HepG2 (cell line): ENCODE measurements at regions not wholly inside any gene's neighbourhood (a gene's known extent, or its start where the extent isn't known, plus 50 kb on each side); places are given as distances from the start of the nearest gene placed in this dataset.

Experiments
- ATAC-seq: fragments of 200-7000 bp; cut with Tn5 transposase; 3 replicates; pipeline ENCODE4 v1.9.1; 2020; ENCODE audit warnings: mild to moderate bottlenecking, moderate library complexity
- BruUV-seq: library from RNA; stranded (reverse); fragments of 400-500 nt; replicated peaks from 2 replicates; lab custom pipeline; 2021; lab: Mats Ljungman, UMichigan
- CTCF ChIA-PET: fragments of 300-600 bp; formaldehyde crosslinking; extraction: SDS; loops from one replicate; lab custom pipeline; 2021; ENCODE audit warnings: low total read pairs, inconsistent platforms, low intra/inter-chr PET ratio; lab: Yijun Ruan, JAX
- POLR2A ChIA-PET: fragments of 350-600 bp; sonication (Branson Sonifier 250); formaldehyde crosslinking; loops from one replicate; lab custom pipeline; 2020; ENCODE audit warnings: antibody characterized with exemption, inconsistent platforms; lab: Yijun Ruan, JAX
- DNase-seq: peaks from one replicate; pipeline ENCODE4 v3.0.0-alpha.2; 2015; ENCODE audit warnings: low spot score
- FAIRE-seq: peaks from 3 replicates; lab custom pipeline; 2011; peaks lifted over from hg19 to GRCh38; lab: Jason Lieb, UNC
- H2AFZ ChIP-seq: one replicate; pipeline ENCODE4 v1.6.1; 2011; ENCODE audit warnings: low read length, inconsistent platforms
- H3K27ac ChIP-seq: fragments of 300-600 bp; 3 replicates; pipeline ENCODE4 v1.8.0; 2011; ENCODE audit warnings: mixed run types, mild to moderate bottlenecking, mixed read lengths, low read length, inconsistent platforms; ENCODE audit not compliant: insufficient read depth; ENCODE audit errors: extremely low read length
- H3K27me3 ChIP-seq, 2 experiments: fragments of 200-600 bp in 1 of 2; 2 replicates in 1 of 2; 3 replicates in 1 of 2; pipeline versions ENCODE4 v1.6.0 to v1.8.0; 2011; ENCODE audit warnings: low read length in 2 of 2, mild to moderate bottlenecking in 2 of 2, moderate library complexity in 2 of 2, inconsistent platforms in 1 of 2; ENCODE audit not compliant: insufficient read depth in 2 of 2, control insufficient read depth in 1 of 2
- H3K36me3 ChIP-seq, 2 experiments: fragments of 200-600 bp in 1 of 2; replicated peaks in 1 of 2; 2 replicates in 1 of 2; 3 replicates in 1 of 2; pipeline versions ENCODE4 v1.5.1 to v1.8.0; 2011; ENCODE audit warnings: low read length in 2 of 2, inconsistent platforms in 1 of 2; ENCODE audit not compliant: insufficient read depth in 2 of 2, control insufficient read depth in 1 of 2
- H3K4me1 ChIP-seq: 2 replicates; pipeline ENCODE4 v1.5.1; 2012; ENCODE audit warnings: low read length, inconsistent platforms; ENCODE audit not compliant: insufficient read depth
- H3K4me2 ChIP-seq: 2 replicates; pipeline ENCODE4 v1.6.0; 2011; ENCODE audit warnings: low read depth, low read length, inconsistent platforms
- H3K4me3 ChIP-seq, 3 experiments: fragments of 200-600 bp in 1 of 3; sonication (generic), shearing (Covaris generic) in 1 of 3; replicated peaks in 1 of 3; 2 replicates each; pipeline ENCODE4 v1.5.1; 2011 to 2016; ENCODE audit warnings: low read length in 3 of 3, inconsistent platforms in 2 of 3, low read depth in 2 of 3, mild to moderate bottlenecking in 2 of 3, control low read depth in 1 of 3, mixed read lengths in 1 of 3; ENCODE audit not compliant: insufficient read depth in 1 of 3
- H3K79me2 ChIP-seq: one replicate; pipeline ENCODE4 v1.6.1; 2011; ENCODE audit warnings: low read length, inconsistent platforms; ENCODE audit not compliant: insufficient read depth
- H3K9ac ChIP-seq: 2 replicates; pipeline ENCODE4 v1.6.0; 2011; ENCODE audit warnings: mild to moderate bottlenecking, low read depth, low read length, inconsistent platforms; ENCODE audit not compliant: insufficient read depth
- H3K9me3 ChIP-seq: 2 replicates; pipeline ENCODE4 v1.5.1; 2012; ENCODE audit warnings: mild to moderate bottlenecking, low read length
- H4K20me1 ChIP-seq: 2 replicates; pipeline ENCODE4 v1.6.0; 2011; ENCODE audit warnings: inconsistent platforms, mild to moderate bottlenecking, low read length, moderate library complexity; ENCODE audit not compliant: insufficient read depth
- FOXK1 ChIP-seq: sonication (generic); formaldehyde crosslinking; IDR thresholded peaks from 2 replicates; pipeline ENCODE4 v1.4.0; 2020; ENCODE audit warnings: low read depth, missing genetic modification reagents, borderline replicate concordance
- GPBP1L1 ChIP-seq: sonication (generic); formaldehyde crosslinking; IDR thresholded peaks from 2 replicates; pipeline ENCODE4 v1.5.0; 2020; ENCODE audit warnings: mild to moderate bottlenecking, missing genetic modification reagents
- KDM6A ChIP-seq: IDR thresholded peaks from 2 replicates; pipeline ENCODE4 v1.6.1; 2016; ENCODE audit warnings: low read depth
- NR0B2 ChIP-seq: sonication (generic); formaldehyde crosslinking; IDR thresholded peaks from 2 replicates; pipeline ENCODE4 v1.4.0; 2020; ENCODE audit warnings: mild to moderate bottlenecking, missing genetic modification reagents
- PHF8 ChIP-seq: sonication (generic); formaldehyde crosslinking; IDR thresholded peaks from 2 replicates; pipeline ENCODE4 v1.5.0; 2020; ENCODE audit warnings: missing genetic modification reagents
- TBL1XR1 ChIP-seq: fragments of 150-350 bp; IDR thresholded peaks from 2 replicates; pipeline ENCODE4 v1.6.1; 2014; ENCODE audit warnings: borderline replicate concordance, low read length; ENCODE audit not compliant: partially characterized antibody
- TCF7L2 ChIP-seq: IDR thresholded peaks from 2 replicates; pipeline ENCODE4 v1.6.1; 2011; ENCODE audit warnings: mild to moderate bottlenecking, low read depth, low read length, moderate library complexity
- TFDP1 ChIP-seq: IDR thresholded peaks from 2 replicates; pipeline ENCODE4 v1.6.1; 2016; ENCODE audit warnings: missing compliant biosample characterization, missing genetic modification reagents, borderline replicate concordance
- THAP8 ChIP-seq: sonication (generic); formaldehyde crosslinking; IDR thresholded peaks from 2 replicates; pipeline ENCODE4 v1.5.1; 2020; ENCODE audit warnings: missing genetic modification reagents, mild to moderate bottlenecking, borderline replicate concordance
- ZIK1 ChIP-seq: sonication (generic); formaldehyde crosslinking; IDR thresholded peaks from 2 replicates; pipeline ENCODE4 v1.5.0; 2020; ENCODE audit warnings: mild to moderate bottlenecking, low read depth, missing genetic modification reagents, borderline replicate concordance
- ZNF329 ChIP-seq: sonication (generic); formaldehyde crosslinking; IDR thresholded peaks from 2 replicates; pipeline ENCODE4 v1.9.0; 2021; ENCODE audit warnings: low read depth, mild to moderate bottlenecking, missing genetic modification reagents
- ZNF496 ChIP-seq: sonication (generic); formaldehyde crosslinking; IDR thresholded peaks from 2 replicates; pipeline ENCODE4 v1.8.1; 2023; ENCODE audit warnings: mild to moderate bottlenecking, moderate library complexity, missing genetic modification reagents; ENCODE audit not compliant: insufficient replicate concordance
- ZNF761 ChIP-seq: sonication (generic); formaldehyde crosslinking; conservative IDR thresholded peaks from 2 replicates; pipeline ENCODE4 v1.4.0; 2020; ENCODE audit warnings: mild to moderate bottlenecking, missing genetic modification reagents
- WGBS: methylation state at CpG from one replicate; pipeline ENCODE4 v1.1.6; 2017; ENCODE audit warnings: low lambda C conversion rate; 5-methylcytosine and 5-hydroxymethylcytosine counted together
- in situ Hi-C: cut with HindIII; loops from 2 replicates; pipeline ENCODE4 v1.10.0; 2017; ENCODE audit warnings: low pct_unique_long_range_greater_than_20kb; ENCODE audit not compliant: extremely low pct_ligation_motif_present
- intact Hi-C: fragments of 100-400 bp; cut with micrococcal nuclease; formaldehyde crosslinking; loops from one replicate; pipeline ENCODE4 v1.10.0; 2022; ENCODE audit not compliant: unreplicated experiment
- TF ChIP-seq, protein P1 (sequence below): sonication (generic); formaldehyde crosslinking; IDR thresholded peaks from 2 replicates; pipeline ENCODE4 v1.8.0; 2022; ENCODE audit warnings: missing genetic modification reagents, low read depth, mild to moderate bottlenecking, borderline replicate concordance
- TF ChIP-seq, protein P2 (sequence below): IDR thresholded peaks from 2 replicates; pipeline ENCODE4 v1.6.1; 2012; ENCODE audit warnings: low read length, improper control_type of control experiment
- TF ChIP-seq, protein P3 (sequence below): sonication (generic); formaldehyde crosslinking; IDR thresholded peaks from 2 replicates; pipeline ENCODE4 v1.5.0; 2020; ENCODE audit warnings: missing genetic modification reagents

DNA sequence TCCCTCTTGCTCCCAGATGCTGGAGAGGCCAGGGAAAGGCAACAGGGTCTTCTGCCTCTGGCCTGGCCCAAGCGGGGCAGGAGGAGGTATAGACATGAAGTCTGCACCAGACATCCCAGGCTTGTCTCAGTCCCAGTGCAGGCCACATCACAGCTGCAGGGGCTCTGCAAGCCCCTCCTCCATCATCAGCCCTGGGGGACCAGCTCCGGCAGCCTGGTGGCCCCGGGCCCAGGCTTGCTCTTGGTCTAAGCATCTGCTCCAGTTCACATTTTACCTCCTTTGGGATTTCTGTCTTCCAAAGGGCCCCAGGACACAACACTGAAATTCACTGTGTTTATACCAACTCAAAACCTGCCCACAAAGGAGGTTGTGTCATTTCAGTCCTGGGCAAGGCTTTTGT, 359.4 kb downstream of the ZNF536 start (continued):
- TF ChIP-seq THAP8 (CRISPR knock-in tag), result no peak
- no peak for TF ChIP-seq KDM6A
- no peak for TF ChIP-seq TBL1XR1
- TF ChIP-seq, all 625 proteins: peak for 0

DNA sequence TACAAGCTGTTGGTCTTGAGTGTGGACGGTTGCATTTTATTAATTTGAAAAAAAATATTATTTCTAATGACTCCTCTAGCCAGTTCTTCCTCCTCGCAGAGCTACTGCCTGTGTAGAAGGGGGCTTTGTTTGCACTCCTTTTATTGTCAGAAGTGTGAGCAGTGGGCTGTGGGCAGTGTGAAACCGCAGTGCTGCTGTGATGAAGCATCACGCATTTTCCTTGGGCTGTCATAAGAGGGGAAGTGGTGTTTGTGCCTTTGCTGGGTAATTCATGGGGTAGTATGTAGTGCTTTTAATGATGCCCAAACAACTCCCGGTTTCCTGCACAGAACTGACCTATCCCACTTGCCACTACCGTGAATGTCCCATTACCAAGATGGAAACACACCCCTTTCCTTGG, 357.3 kb downstream of the ZNF536 start:
- Histone ChIP-seq H3K36me3 (no peaks in the 10 kb centered on the region), H3K4me3 (no peak overlapping the region), H3K9me3 (no peaks in the 10 kb centered on the region), H3K9ac (no peak overlapping the region), H4K20me1 (no peaks in the 10 kb centered on the region), H3K27ac (no peak overlapping the region), H3K27me3 (no peaks in the 10 kb centered on the region; a peak in 1 of 5 replicates), H3K4me1 (no peaks in the 10 kb centered on the region), H2AFZ (no peak overlapping the region), H3K4me2 (no peak overlapping the region), H3K79me2 (no peaks in the 10 kb centered on the region)
- BruUV-seq, result no TSS peak
- ChIA-PET CTCF (no interaction called here), POLR2A (no interaction called here)
- intact Hi-C loops (no loop called here), in situ Hi-C loops (no loop called here)
- FAIRE-seq (no peak), ATAC-seq (no peak), DNase-seq (no peak)
- WGBS, result 8% methylated on average over 6 of the region's 6 CpGs
- TF ChIP-seq TFDP1 (CRISPR knock-in tag) (no peak), ZNF761 (CRISPR knock-in tag) (no peak), GPBP1L1 (CRISPR knock-in tag) (no peak), PHF8 (CRISPR knock-in tag) (no peak), ZIK1 (CRISPR knock-in tag) (no peak), TCF7L2 (no peak), NR0B2 (CRISPR knock-in tag) (no peak), ZNF329 (CRISPR knock-in tag) (no peak), ZNF496 (CRISPR knock-in tag) (no peak), FOXK1 (CRISPR knock-in tag) (no peak)
- TF ChIP-seq, protein P1, sequence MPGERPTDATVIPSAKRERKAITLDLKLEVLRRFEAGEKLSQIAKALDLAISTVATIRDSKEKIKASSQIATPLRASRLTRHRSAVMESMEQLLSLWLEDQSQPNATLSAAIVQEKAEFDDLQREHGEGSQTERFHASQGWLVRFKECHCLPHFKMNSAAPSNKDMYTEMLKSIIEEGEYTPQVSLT (CRISPR knock-in tag), result no peak
- TF ChIP-seq, protein P2, sequence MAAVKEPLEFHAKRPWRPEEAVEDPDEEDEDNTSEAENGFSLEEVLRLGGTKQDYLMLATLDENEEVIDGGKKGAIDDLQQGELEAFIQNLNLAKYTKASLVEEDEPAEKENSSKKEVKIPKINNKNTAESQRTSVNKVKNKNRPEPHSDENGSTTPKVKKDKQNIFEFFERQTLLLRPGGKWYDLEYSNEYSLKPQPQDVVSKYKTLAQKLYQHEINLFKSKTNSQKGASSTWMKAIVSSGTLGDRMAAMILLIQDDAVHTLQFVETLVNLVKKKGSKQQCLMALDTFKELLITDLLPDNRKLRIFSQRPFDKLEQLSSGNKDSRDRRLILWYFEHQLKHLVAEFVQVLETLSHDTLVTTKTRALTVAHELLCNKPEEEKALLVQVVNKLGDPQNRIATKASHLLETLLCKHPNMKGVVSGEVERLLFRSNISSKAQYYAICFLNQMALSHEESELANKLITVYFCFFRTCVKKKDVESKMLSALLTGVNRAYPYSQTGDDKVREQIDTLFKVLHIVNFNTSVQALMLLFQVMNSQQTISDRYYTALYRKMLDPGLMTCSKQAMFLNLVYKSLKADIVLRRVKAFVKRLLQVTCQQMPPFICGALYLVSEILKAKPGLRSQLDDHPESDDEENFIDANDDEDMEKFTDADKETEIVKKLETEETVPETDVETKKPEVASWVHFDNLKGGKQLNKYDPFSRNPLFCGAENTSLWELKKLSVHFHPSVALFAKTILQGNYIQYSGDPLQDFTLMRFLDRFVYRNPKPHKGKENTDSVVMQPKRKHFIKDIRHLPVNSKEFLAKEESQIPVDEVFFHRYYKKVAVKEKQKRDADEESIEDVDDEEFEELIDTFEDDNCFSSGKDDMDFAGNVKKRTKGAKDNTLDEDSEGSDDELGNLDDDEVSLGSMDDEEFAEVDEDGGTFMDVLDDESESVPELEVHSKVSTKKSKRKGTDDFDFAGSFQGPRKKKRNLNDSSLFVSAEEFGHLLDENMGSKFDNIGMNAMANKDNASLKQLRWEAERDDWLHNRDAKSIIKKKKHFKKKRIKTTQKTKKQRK, result no peak
- TF ChIP-seq, protein P3, sequence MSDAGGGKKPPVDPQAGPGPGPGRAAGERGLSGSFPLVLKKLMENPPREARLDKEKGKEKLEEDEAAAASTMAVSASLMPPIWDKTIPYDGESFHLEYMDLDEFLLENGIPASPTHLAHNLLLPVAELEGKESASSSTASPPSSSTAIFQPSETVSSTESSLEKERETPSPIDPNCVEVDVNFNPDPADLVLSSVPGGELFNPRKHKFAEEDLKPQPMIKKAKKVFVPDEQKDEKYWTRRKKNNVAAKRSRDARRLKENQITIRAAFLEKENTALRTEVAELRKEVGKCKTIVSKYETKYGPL (CRISPR knock-in tag), result no peak
